ENCODE measurements at regions not wholly inside any gene's neighbourhood (a gene's known extent, or its start where the extent isn't known, plus 50 kb on each side); places are given as distances from the start of the nearest gene placed in this dataset.

DNA sequence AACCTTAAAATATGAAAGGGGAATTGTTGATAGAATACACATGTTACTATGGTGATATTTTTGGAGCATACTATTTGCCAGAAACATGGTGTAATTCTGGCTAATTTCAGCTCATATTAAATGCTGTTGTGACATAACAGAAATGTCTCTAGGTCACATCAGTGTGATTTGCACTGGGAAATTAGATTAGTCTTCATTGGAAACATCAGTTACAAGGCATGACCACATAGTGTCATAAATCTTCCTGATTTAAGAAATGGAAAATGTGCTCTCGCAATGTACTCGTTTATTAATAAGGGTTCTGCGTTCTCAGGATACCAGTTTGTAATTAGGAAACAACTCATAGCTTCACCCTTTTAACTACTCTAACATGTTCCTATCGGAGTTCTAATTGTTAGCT is 72.9 kb upstream of the GYPA start:
- Histone ChIP-seq H3K4ac (ENCODE audit: low read depth, low read length) (no peak overlapping the region), H3K9me3 (ENCODE audit: control insufficient read depth, low read depth, low read length) (no peaks in the 10 kb centered on the region)
- WGBS (ENCODE audit: extremely low coverage, insufficient read length, low lambda C conversion rate) = no CpG with 5 or more reads among the region's 4 CpGs

More for the DNA sequence above, 72.9 kb upstream of the GYPA start:
- Histone ChIP-seq H2BK5ac (ENCODE audit: insufficient read length, low read length) (no peak overlapping the region), H2BK15ac (ENCODE audit: low read depth, low read length) (no peak overlapping the region), H4K8ac (replicated peaks; ENCODE audit: insufficient read length, low read depth, low read length) (no peak overlapping the region), H3K14ac (ENCODE audit: insufficient read depth, low read length) (no peak overlapping the region), H4K5ac (ENCODE audit: insufficient read length, low read depth, low read length) (no peak overlapping the region), H2BK20ac (ENCODE audit: low read depth, low read length, poor library complexity, severe bottlenecking) (no peak overlapping the region), H3K27ac (ENCODE audit: insufficient read length, low read depth, low read length) (no peak overlapping the region), H3K18ac (ENCODE audit: insufficient read length, low read depth, low read length) (no peak overlapping the region), H3K4me1 (ENCODE audit: insufficient read depth, low read length) (no peaks in the 10 kb centered on the region), H2AK5ac (ENCODE audit: insufficient read length, low read length) (no peak overlapping the region), H2AFZ (ENCODE audit: low read length) (no peak overlapping the region), H3K23me2 (ENCODE audit: insufficient read length, low read depth, low read length, poor library complexity, severe bottlenecking) (no peaks in the 10 kb centered on the region), H3K79me1 (ENCODE audit: insufficient read depth, low read depth, low read length, poor library complexity, severe bottlenecking) (no peaks in the 10 kb centered on the region), H3K79me2 (ENCODE audit: insufficient read depth, low read length) (no peaks in the 10 kb centered on the region), H4K20me1 (ENCODE audit: control insufficient read depth, insufficient read depth, insufficient read length) (no peaks in the 10 kb centered on the region), H3K4me2 (ENCODE audit: insufficient read depth, insufficient read length, low read length) (no peak overlapping the region), H3K56ac (ENCODE audit: insufficient read length, low read depth, low read length) (no peak overlapping the region), H2BK120ac (ENCODE audit: low read depth, low read length, poor library complexity, severe bottlenecking) (no peak overlapping the region), H3K9ac (ENCODE audit: extremely low read depth, insufficient read length, low read length) (no peak overlapping the region), H4K91ac (ENCODE audit: insufficient read length, low read depth, low read length) (no peak overlapping the region), H3K23ac (ENCODE audit: insufficient read length, low read depth, low read length) (no peak overlapping the region), H3K27me3 (ENCODE audit: insufficient read depth, low read length) (no peaks in the 10 kb centered on the region), H2BK12ac (ENCODE audit: insufficient read length, low read depth, low read length) (no peak overlapping the region), H3T11ph (ENCODE audit: low read length) (no peak overlapping the region)
- no peak overlapping the region for H3K27ac Mint-ChIP-seq
- H3K9me3 Mint-ChIP-seq = peaks cover 2 to 16% of the 10 kb centered on the region in 2 experiments; a peak in 3 of 5 replicates
- H3K36me3 Mint-ChIP-seq (ENCODE audit: insufficient read depth in 1 of 3, low read depth in 3 of 3) = peaks cover 0 to 7% (median 2%) of the 10 kb centered on the region in 3 experiments; a peak in 3 of 7 replicates
- TF ChIP-seq CTCF (conservative IDR thresholded peaks at IDR 0.05) = no peak
- no peak overlapping the region for H3K4me3 Mint-ChIP-seq
- H3K27me3 Mint-ChIP-seq (ENCODE audit: low read depth) = no peaks in the 10 kb centered on the region
- no peak for DNase-seq
- no peaks in the 10 kb centered on the region for H3K4me1 Mint-ChIP-seq
